Omental fat pad (tissue), 3 donors: ENCODE measurements at regions not wholly inside any gene's neighbourhood (a gene's known extent, or its start where the extent isn't known, plus 50 kb on each side); places are given as distances from the start of the nearest gene placed in this dataset.

Experiments
- ATAC-seq: fragments of 150-250 bp; one replicate; pipeline ENCODE4 v1.9.1; 2016; ENCODE audit warnings: mild to moderate bottlenecking, moderate library complexity; ENCODE audit not compliant: low FRiP score
- DNase-seq: peaks from one replicate; pipeline ENCODE4 v3.0.0-alpha.2; 2019; ENCODE audit warnings: low spot score
- CTCF ChIP-seq, 3 donors: fragments of 450-650 bp; IDR thresholded peaks; one replicate each; pipeline ENCODE4 v1.5.1; 2016 to 2017; ENCODE audit warnings: antibody characterized with exemption in 3 of 3, mild to moderate bottlenecking in 3 of 3, moderate library complexity in 2 of 3

- TF ChIP-seq CTCF (IDR thresholded peaks at IDR 0.05) = no peak
- ATAC-seq = no peak
- no peak for DNase-seq
These were observed 305.1 kb upstream of the SGCD start for GRCh38 chr5:156021866-156022265.

- ATAC-seq (no peak), DNase-seq (no peak)
- TF ChIP-seq CTCF (IDR thresholded peaks at IDR 0.05) = no peak
These were observed 301.3 kb upstream of the SGCD start for GRCh38 chr5:156025656-156026055.

GRCh38 chr5:156031181-156031580, 295.8 kb upstream of the SGCD start:
- ATAC-seq (no peak), DNase-seq (no peak)
- no peak for TF ChIP-seq CTCF (IDR thresholded peaks at IDR 0.05)

DNA sequence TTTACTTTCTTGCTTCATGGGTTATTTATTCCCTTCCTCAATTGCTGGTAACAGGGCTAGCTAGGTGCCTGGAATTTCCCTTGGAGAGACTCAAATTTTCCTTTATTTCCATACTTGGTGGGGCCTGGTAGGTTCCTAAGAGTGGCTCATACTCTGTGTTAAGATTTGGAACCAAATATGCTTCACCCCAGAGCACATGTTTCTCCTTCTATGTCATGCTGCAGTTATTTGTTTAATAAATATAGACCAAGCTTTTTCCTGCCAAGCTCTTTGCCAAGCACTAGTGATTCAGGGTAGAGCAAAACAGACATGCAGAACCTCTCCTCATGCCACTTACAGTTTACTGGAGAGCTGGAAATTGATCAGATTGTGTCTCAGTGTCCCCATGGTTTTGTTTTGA, 290.3 kb upstream of the SGCD start:
- ATAC-seq (no peak), DNase-seq (no peak)
- no peak for TF ChIP-seq CTCF (IDR thresholded peaks at IDR 0.05)

GRCh38 chr5:156037151-156037909, 289.6 kb upstream of the SGCD start:
- ATAC-seq = no peak
- no peak for TF ChIP-seq CTCF (IDR thresholded peaks at IDR 0.05)
- DNase-seq = no peak

DNA sequence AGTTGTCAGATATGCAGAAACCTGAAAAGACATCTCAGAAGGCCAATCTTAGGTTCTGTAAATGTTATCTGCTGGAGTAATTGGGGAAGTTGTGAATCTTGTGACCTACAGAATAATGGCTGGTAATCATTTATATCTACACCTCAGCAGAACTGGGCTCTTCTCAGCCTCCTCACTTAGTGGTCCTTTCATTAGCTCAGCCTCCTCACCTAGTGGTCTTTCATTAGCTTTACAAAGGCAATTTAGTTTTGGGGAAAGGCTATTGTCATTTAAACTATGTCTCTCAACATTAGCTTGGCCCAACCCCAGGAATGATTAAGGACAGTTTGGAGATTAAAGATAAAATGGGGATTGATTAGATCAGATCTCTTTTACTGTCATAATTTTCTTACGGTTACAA, 284.2 kb upstream of the SGCD start:
- TF ChIP-seq CTCF (IDR thresholded peaks at IDR 0.05) = no peak
- ATAC-seq (no peak), DNase-seq (no peak)

DNA sequence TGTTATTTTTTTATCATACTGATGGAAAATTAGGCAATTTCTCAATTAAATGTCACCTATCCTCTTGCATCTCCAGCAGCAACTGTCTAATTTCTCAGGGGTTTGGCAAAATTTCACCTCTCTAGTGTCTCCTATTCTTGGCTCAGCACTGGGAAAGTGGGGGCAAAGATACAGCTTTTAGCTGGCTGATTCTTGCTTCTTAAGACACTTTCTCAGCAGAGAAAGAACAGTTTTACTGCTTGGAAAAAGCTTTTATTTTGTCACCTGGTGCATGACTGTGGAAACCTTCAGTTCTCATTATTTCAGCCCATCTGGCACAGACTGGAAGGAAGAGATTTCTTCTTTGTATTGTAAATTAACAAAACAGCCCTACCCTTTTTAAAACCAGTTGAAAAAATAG, 283.6 kb upstream of the SGCD start:
- DNase-seq (no peak), ATAC-seq (no peak)
- no peak for TF ChIP-seq CTCF (IDR thresholded peaks at IDR 0.05)
